Sigmoid colon (tissue), 6 donors: ENCODE measurements at regions not wholly inside any gene's neighbourhood (a gene's known extent, or its start where the extent isn't known, plus 50 kb on each side); places are given as distances from the start of the nearest gene placed in this dataset.

ENCODE experiments used
- DNase-seq: peaks from one replicate; pipeline ENCODE4 v3.0.0-alpha.2; 2019
- H3K27ac ChIP-seq, 4 donors: fragments of 200-600 bp; sonication (generic); one replicate each; pipeline ENCODE4 v1.5.1; 2016 to 2019; ENCODE audit warnings: mild to moderate bottlenecking in 1 of 4
- H3K27me3 ChIP-seq, 3 donors: fragments of 200-600 bp; sonication (generic); one replicate each; pipeline ENCODE4 v1.5.1; 2019; ENCODE audit warnings: mild to moderate bottlenecking in 1 of 3
- H3K36me3 ChIP-seq, 4 donors: fragments of 200-600 bp; sonication (generic); one replicate each; pipeline ENCODE4 v1.5.1; 2016 to 2019
- H3K4me1 ChIP-seq, 4 donors: fragments of 200-600 bp; sonication (generic); one replicate each; pipeline ENCODE4 v1.5.1; 2017 to 2019
- H3K4me3 ChIP-seq, 4 donors: fragments of 200-600 bp; sonication (generic); one replicate each; pipeline ENCODE4 v1.5.1; 2017 to 2019; ENCODE audit warnings: mild to moderate bottlenecking in 2 of 4, moderate library complexity in 1 of 4
- H3K9me3 ChIP-seq, 4 donors: fragments of 200-600 bp in 3 of 4; sonication (generic) in 3 of 4; one replicate each; pipeline versions ENCODE4 v1.5.1 to v1.6.1; 2013 to 2019
- CTCF ChIP-seq, 4 experiments: fragments of 450-650 bp in 3 of 4; fragments of 200-600 bp in 1 of 4; IDR thresholded peaks; one replicate each; pipeline ENCODE4 v1.5.1; 2016 to 2019; ENCODE audit warnings: antibody characterized with exemption in 4 of 4, mild to moderate bottlenecking in 3 of 4, moderate library complexity in 2 of 4
- EP300 ChIP-seq, 4 donors: sonication (generic); formaldehyde crosslinking; IDR thresholded peaks; one replicate each; pipeline ENCODE4 v1.6.1; 2017; ENCODE audit warnings: antibody characterized with exemption in 4 of 4
- POLR2A ChIP-seq, 2 donors: fragments of 450-650 bp; IDR thresholded peaks; one replicate each; pipeline ENCODE4 v1.6.1; 2016; ENCODE audit warnings: antibody characterized with exemption in 2 of 2, mild to moderate bottlenecking in 2 of 2, moderate library complexity in 2 of 2
- POLR2AphosphoS5 ChIP-seq, 4 donors: sonication (generic); formaldehyde crosslinking; IDR thresholded peaks; one replicate each; pipeline ENCODE4 v1.6.1; 2017; ENCODE audit warnings: antibody characterized with exemption in 4 of 4
- WGBS, 2 donors: extraction: QIAGEN DNeasy Blood & Tissue Kit; methylation state at CpG; one replicate each; pipeline ENCODE4 v1.1.7; 2013; 5-methylcytosine and 5-hydroxymethylcytosine counted together
- intact Hi-C: fragments of 100-400 bp; cut with DNase I; formaldehyde crosslinking; loops from one replicate; pipeline ENCODE4 v1.15.1; 2023
- donor health status: healthy with polysubstance abuse.
- donor health status: healthy.

- H3K4me1 ChIP-seq = no peaks in the 10 kb centered on the region
Measured at GRCh38 chr12:77339610-77340009, 274.2 kb upstream of the E2F7 start.

GRCh38 chr12:77337362-77337761, 272.0 kb upstream of the E2F7 start:
- Histone ChIP-seq H3K4me3 (no peak overlapping the region), H3K27me3 (no peaks in the 10 kb centered on the region), H3K9me3 (no peaks in the 10 kb centered on the region), H3K4me1 (no peaks in the 10 kb centered on the region), H3K36me3 (no peaks in the 10 kb centered on the region), H3K27ac (no peak overlapping the region)
- WGBS, 2 donors = 33 to 63% methylated on average over 5 of the region's 5 CpGs
- DNase-seq = no peak
- TF ChIP-seq EP300 (IDR thresholded peaks at IDR 0.05) (no peak), CTCF (IDR thresholded peaks at IDR 0.05) (no peak), POLR2A (IDR thresholded peaks at IDR 0.05) (no peak), POLR2AphosphoS5 (IDR thresholded peaks at IDR 0.05) (no peak)
- intact Hi-C loops = no loop called here

More at GRCh38 chr12:77339610-77340009, 274.2 kb upstream of the E2F7 start:
- WGBS, 2 donors = 95 to 97% methylated on average over 1 of the region's 1 CpG
- Histone ChIP-seq H3K9me3 (no peaks in the 10 kb centered on the region), H3K36me3 (no peaks in the 10 kb centered on the region), H3K4me3 (no peak overlapping the region), H3K27ac (no peak overlapping the region), H3K27me3 (no peaks in the 10 kb centered on the region)
- no peak for DNase-seq
- no peak for TF ChIP-seq POLR2A (IDR thresholded peaks at IDR 0.05)
- no peak for TF ChIP-seq CTCF (IDR thresholded peaks at IDR 0.05)
- no peak for TF ChIP-seq POLR2AphosphoS5 (IDR thresholded peaks at IDR 0.05)
- no peak for TF ChIP-seq EP300 (IDR thresholded peaks at IDR 0.05)
- intact Hi-C loops = no loop called here

GRCh38 chr12:77334806-77335205, 269.4 kb upstream of the E2F7 start:
- Histone ChIP-seq H3K36me3 (no peaks in the 10 kb centered on the region), H3K27me3 (no peaks in the 10 kb centered on the region), H3K9me3 (no peaks in the 10 kb centered on the region), H3K4me3 (no peak overlapping the region), H3K27ac (no peak overlapping the region), H3K4me1 (no peaks in the 10 kb centered on the region)
- 76 to 84% methylated on average over 2 of the region's 2 CpGs for WGBS, 2 donors
- intact Hi-C loops = no loop called here
- DNase-seq = no peak
- no peak for TF ChIP-seq POLR2AphosphoS5 (IDR thresholded peaks at IDR 0.05)
- TF ChIP-seq CTCF (IDR thresholded peaks at IDR 0.05) = no peak
- no peak for TF ChIP-seq POLR2A (IDR thresholded peaks at IDR 0.05)
- no peak for TF ChIP-seq EP300 (IDR thresholded peaks at IDR 0.05)

GRCh38 chr12:77328326-77328725, 263.0 kb upstream of the E2F7 start:
- no peaks in the 10 kb centered on the region for H3K27me3 ChIP-seq
- WGBS, 2 donors = 84 to 87% methylated on average over 7 of the region's 7 CpGs
- no peaks in the 10 kb centered on the region for H3K36me3 ChIP-seq
- DNase-seq = no peak
- H3K4me3 ChIP-seq = no peak overlapping the region
- peaks cover 0 to 14% (median 11%) of the 10 kb centered on the region in 4 donors for H3K4me1 ChIP-seq
- no peak for TF ChIP-seq POLR2A (IDR thresholded peaks at IDR 0.05)
- no peak for TF ChIP-seq POLR2AphosphoS5 (IDR thresholded peaks at IDR 0.05)
- TF ChIP-seq EP300 (IDR thresholded peaks at IDR 0.05) = no peak
- TF ChIP-seq CTCF (IDR thresholded peaks at IDR 0.05) = no peak
- no peaks in the 10 kb centered on the region for H3K9me3 ChIP-seq
- intact Hi-C loops = no loop called here
- no peak overlapping the region for H3K27ac ChIP-seq

GRCh38 chr12:77325511-77326236, 260.3 kb upstream of the E2F7 start:
- peak overlapping the region; percentile 36 to 67 (median 54) for H3K4me3 ChIP-seq
- DNase-seq = no peak
- peaks cover 0 to 14% (median 11%) of the 10 kb centered on the region in 4 donors for H3K4me1 ChIP-seq
- H3K36me3 ChIP-seq = no peaks in the 10 kb centered on the region
- 6 to 7% methylated on average over 30 of the region's 30 CpGs for WGBS, 2 donors
- intact Hi-C loops = no loop called here
- H3K9me3 ChIP-seq = no peaks in the 10 kb centered on the region
- TF ChIP-seq EP300 (IDR thresholded peaks at IDR 0.05) (no peak), POLR2A (IDR thresholded peaks at IDR 0.05) (no peak), POLR2AphosphoS5 (IDR thresholded peaks at IDR 0.05) (no peak), CTCF (IDR thresholded peaks at IDR 0.05) (no peak)
- no peak overlapping the region for H3K27ac ChIP-seq
- H3K27me3 ChIP-seq = no peaks in the 10 kb centered on the region
